PFSK-1 (cell line): ENCODE measurements at regions not wholly inside any gene's neighbourhood (a gene's known extent, or its start where the extent isn't known, plus 50 kb on each side); places are given as distances from the start of the nearest gene placed in this dataset.

Source experiments
- FOXP2 ChIP-seq: optimal IDR thresholded peaks from 2 replicates; pipeline ENCODE3; 2011; ENCODE audit warnings: borderline replicate concordance, control low read depth, inconsistent platforms; ENCODE audit not compliant: insufficient read depth; ENCODE audit errors: extremely low read length, extremely low read depth
- POLR2AphosphoS5 ChIP-seq: IDR thresholded peaks from 2 replicates; pipeline ENCODE4 v1.6.1; 2012; ENCODE audit warnings: low read depth, mild to moderate bottlenecking, control low read depth, low read length, moderate library complexity
- REST ChIP-seq, 2 experiments: IDR thresholded peaks; 2 replicates each; pipeline versions ENCODE4 v1.6.1 to v1.8.0; 2011 to 2012; ENCODE audit warnings: low read depth in 2 of 2, low read length in 2 of 2, control low read depth in 1 of 2, inconsistent platforms in 1 of 2, mild to moderate bottlenecking in 1 of 2, moderate library complexity in 1 of 2; ENCODE audit not compliant: insufficient read depth in 1 of 2
- SIN3A ChIP-seq: IDR thresholded peaks from 2 replicates; pipeline ENCODE4 v1.6.1; 2012; ENCODE audit warnings: mild to moderate bottlenecking, low read length, moderate library complexity, borderline replicate concordance; ENCODE audit not compliant: insufficient read depth
- TAF1 ChIP-seq: IDR thresholded peaks from 2 replicates; pipeline ENCODE4 v1.6.1; 2012; ENCODE audit warnings: low read length, control low read depth, borderline replicate concordance; ENCODE audit not compliant: insufficient read depth

GRCh38 chr4:33626221-33626620 lies 2618.1 kb downstream of the ARAP2 start:
- TF ChIP-seq POLR2AphosphoS5, result no peak
- no peak for TF ChIP-seq TAF1
- no peak for TF ChIP-seq REST (IDR thresholded peaks at IDR 0.05; ENCODE audit: insufficient read depth in 1 of 2, low read depth in 2 of 2, low read length in 2 of 2)
- TF ChIP-seq SIN3A, result no peak
- no peak for TF ChIP-seq FOXP2
